IMR-90 (cell line): ENCODE measurements at regions not wholly inside any gene's neighbourhood (a gene's known extent, or its start where the extent isn't known, plus 50 kb on each side); places are given as distances from the start of the nearest gene placed in this dataset.

Experiments used
- ATAC-seq: fragments of 200-7000 bp; cut with Tn5 transposase; 2 replicates; pipeline ENCODE4 v1.9.1; 2020; ENCODE audit warnings: low read depth, mild to moderate bottlenecking, moderate library complexity
- BruUV-seq: library from RNA; stranded (reverse); fragments of 400-500 nt; replicated peaks from 2 replicates; lab custom pipeline; 2021; lab: Mats Ljungman, UMichigan
- CTCF ChIA-PET: fragments of 300-600 bp; formaldehyde crosslinking; extraction: SDS; loops from one replicate; lab custom pipeline; 2021; ENCODE audit warnings: antibody characterized with exemption; lab: Yijun Ruan, JAX
- POLR2A ChIA-PET: fragments of 300-600 bp; sonication (Branson Sonifier 250); formaldehyde crosslinking; loops from one replicate; lab custom pipeline; 2022; ENCODE audit warnings: antibody characterized with exemption; ENCODE audit not compliant: unreplicated experiment; lab: Charles Lee
- DNase-seq: peaks from one replicate; pipeline ENCODE4 v3.0.0; 2013
- H2AFZ ChIP-seq: replicated peaks from 2 replicates; pipeline ENCODE3; 2013; ENCODE audit warnings: low read length, mild to moderate bottlenecking; ENCODE audit not compliant: poor library complexity
- H2AK5ac ChIP-seq: 2 replicates; pipeline ENCODE4 v1.6.1; 2013; ENCODE audit warnings: low read depth, low read length, inconsistent platforms
- H2AK9ac ChIP-seq: replicated peaks from 2 replicates; pipeline ENCODE3; 2013; ENCODE audit warnings: mild to moderate bottlenecking, low read depth, low read length, moderate library complexity; ENCODE audit not compliant: poor library complexity
- H2BK120ac ChIP-seq: 2 replicates; pipeline ENCODE4 v1.6.1; 2013; ENCODE audit warnings: low read depth, low read length, inconsistent platforms
- H2BK15ac ChIP-seq: 3 replicates; pipeline ENCODE4 v1.6.1; 2013; ENCODE audit warnings: low read depth, low read length, inconsistent platforms
- H2BK20ac ChIP-seq: 2 replicates; pipeline ENCODE4 v1.6.1; 2013; ENCODE audit warnings: low read depth, mild to moderate bottlenecking, inconsistent platforms, low read length, moderate library complexity
- H2BK5ac ChIP-seq: 2 replicates; pipeline ENCODE4 v1.6.1; 2013; ENCODE audit warnings: mild to moderate bottlenecking, low read depth, low read length, inconsistent platforms; ENCODE audit not compliant: poor library complexity, severe bottlenecking
- H3K14ac ChIP-seq: replicated peaks from 2 replicates; pipeline ENCODE4 v1.6.1; 2013; ENCODE audit warnings: low read depth, low read length, inconsistent platforms
- H3K18ac ChIP-seq: 2 replicates; pipeline ENCODE4 v1.6.1; 2013; ENCODE audit warnings: low read depth, low read length, control low read depth
- H3K23ac ChIP-seq: 2 replicates; pipeline ENCODE4 v1.6.1; 2013; ENCODE audit warnings: low read depth, low read length, inconsistent platforms
- H3K27ac ChIP-seq: 2 replicates; pipeline ENCODE4 v1.5.1; 2013; ENCODE audit warnings: mild to moderate bottlenecking, control low read depth, low read length; ENCODE audit not compliant: insufficient read depth
- H3K27me3 ChIP-seq: 2 replicates; pipeline ENCODE4 v1.6.1; 2013; ENCODE audit warnings: low read length; ENCODE audit not compliant: control insufficient read depth, insufficient read depth
- H3K36me3 ChIP-seq: 2 replicates; pipeline ENCODE4 v1.6.1; 2013; ENCODE audit warnings: low read length, mixed read lengths; ENCODE audit not compliant: control insufficient read depth, insufficient read depth
- H3K4ac ChIP-seq: 2 replicates; pipeline ENCODE4 v1.6.1; 2013; ENCODE audit warnings: low read depth, low read length, inconsistent platforms
- H3K4me1 ChIP-seq: 2 replicates; pipeline ENCODE4 v1.6.1; 2013; ENCODE audit warnings: low read length, mixed read lengths; ENCODE audit not compliant: control insufficient read depth, insufficient read depth
- H3K4me2 ChIP-seq: 2 replicates; pipeline ENCODE4 v1.6.1; 2013; ENCODE audit warnings: low read depth, mild to moderate bottlenecking, control low read depth, low read length, moderate library complexity
- H3K4me3 ChIP-seq: 2 replicates; pipeline ENCODE4 v1.5.1; 2013; ENCODE audit warnings: low read depth, mild to moderate bottlenecking, control low read depth, low read length, moderate library complexity; ENCODE audit not compliant: insufficient read depth
- H3K56ac ChIP-seq: 2 replicates; pipeline ENCODE4 v1.6.1; 2013; ENCODE audit warnings: low read length, inconsistent platforms; ENCODE audit not compliant: insufficient read depth; ENCODE audit errors: extremely low read depth
- H3K79me1 ChIP-seq, 2 experiments: 2 replicates each; pipeline ENCODE4 v1.6.1; 2013; ENCODE audit warnings: low read length in 2 of 2, inconsistent platforms in 1 of 2, low read depth in 1 of 2
- H3K9ac ChIP-seq: 2 replicates; pipeline ENCODE4 v1.6.1; 2013; ENCODE audit warnings: low read depth, low read length, control low read depth
- H3K9me1 ChIP-seq: 2 replicates; pipeline ENCODE4 v1.6.1; 2013; ENCODE audit warnings: low read length, inconsistent platforms; ENCODE audit not compliant: insufficient read depth
- H3K9me3 ChIP-seq: 2 replicates; pipeline ENCODE4 v1.6.1; 2013; ENCODE audit warnings: low read length; ENCODE audit not compliant: control insufficient read depth, insufficient read depth
- H4K20me1 ChIP-seq: 2 replicates; pipeline ENCODE4 v1.6.1; 2013; ENCODE audit warnings: low read length, inconsistent platforms; ENCODE audit not compliant: insufficient read depth
- H4K5ac ChIP-seq: 2 replicates; pipeline ENCODE4 v1.6.1; 2013; ENCODE audit warnings: mild to moderate bottlenecking, low read depth, low read length, control low read depth
- H4K8ac ChIP-seq, 2 experiments: 2 replicates each; pipeline ENCODE4 v1.6.1; 2013; ENCODE audit warnings: low read depth in 2 of 2, low read length in 2 of 2, control low read depth in 1 of 2, inconsistent platforms in 1 of 2
- H4K91ac ChIP-seq: 2 replicates; pipeline ENCODE4 v1.6.1; 2013; ENCODE audit warnings: low read depth, low read length, inconsistent platforms; ENCODE audit not compliant: insufficient read depth
- CHD1 ChIP-seq: IDR thresholded peaks from 2 replicates; pipeline ENCODE4 v1.6.1; 2012; ENCODE audit warnings: low read depth, low read length, improper control_type of control experiment
- CTCF ChIP-seq: conservative IDR thresholded peaks from 2 replicates; pipeline ENCODE4 v1.5.1; 2012; ENCODE audit warnings: mild to moderate bottlenecking, low read depth, low read length, improper control_type of control experiment
- FOS ChIP-seq: fragments of 150-350 bp; IDR thresholded peaks from 2 replicates; pipeline ENCODE4 v1.6.1; 2016; ENCODE audit warnings: low read depth, low read length
- MAZ ChIP-seq: IDR thresholded peaks from 2 replicates; pipeline ENCODE4 v1.6.1; 2012; ENCODE audit warnings: low read depth, mild to moderate bottlenecking, low read length, improper control_type of control experiment, moderate library complexity, borderline replicate concordance
- POLR2A ChIP-seq: IDR thresholded peaks from 2 replicates; pipeline ENCODE4 v1.6.1; 2012; ENCODE audit warnings: mild to moderate bottlenecking, low read depth, low read length
- RFX5 ChIP-seq: IDR thresholded peaks from 2 replicates; pipeline ENCODE4 v1.8.0; 2012; ENCODE audit warnings: low read depth, mild to moderate bottlenecking, low read length, moderate library complexity
- dilution Hi-C: fragments of 300-500 bp; cut with HindIII; formaldehyde crosslinking; loops from one replicate; pipeline ENCODE4 v1.14.3; 2018; ENCODE audit warnings: low sequenced_read_pairs; ENCODE audit not compliant: unreplicated experiment
- in situ Hi-C: fragments of 300-500 bp; cut with MboI; formaldehyde crosslinking; loops from 3 replicates; pipeline ENCODE4 v1.14.3; 2019; ENCODE audit warnings: low sequenced_read_pairs, inconsistent platforms, mixed read lengths
- intact Hi-C: fragments of 100-400 bp; cut with micrococcal nuclease; formaldehyde crosslinking; loops from 2 replicates; pipeline ENCODE4 v1.10.0; 2022

GRCh38 chr11:50178737-50179136 lies 146.1 kb downstream of the OR4C45 start:
- no peak overlapping the region for H2BK20ac ChIP-seq
- CTCF ChIA-PET: no interaction called here

More at GRCh38 chr11:50178737-50179136, 146.1 kb downstream of the OR4C45 start:
- no peak overlapping the region for H3K9ac ChIP-seq
- no peak overlapping the region for H3K23ac ChIP-seq
- H2AK5ac ChIP-seq: no peak overlapping the region
- in situ Hi-C loops (no loop called here), intact Hi-C loops (no loop called here), dilution Hi-C loops (no loop called here)
- H3K27ac ChIP-seq: no peak overlapping the region
- POLR2A ChIA-PET: no interaction called here
- H3K56ac ChIP-seq: no peak overlapping the region
- H3K4ac ChIP-seq: no peak overlapping the region
- no peaks in the 10 kb centered on the region for H3K9me1 ChIP-seq
- H4K8ac ChIP-seq: no peak overlapping the region
- no peak overlapping the region for H4K5ac ChIP-seq
- H2AK9ac ChIP-seq: no peak overlapping the region
- no peak overlapping the region for H2BK15ac ChIP-seq
- H3K36me3 ChIP-seq: no peaks in the 10 kb centered on the region
- H3K4me3 ChIP-seq: no peak overlapping the region
- no peaks in the 10 kb centered on the region for H3K27me3 ChIP-seq
- H2BK5ac ChIP-seq: no peak overlapping the region
- H2BK120ac ChIP-seq: no peak overlapping the region
- H3K4me2 ChIP-seq: no peak overlapping the region
- no peak overlapping the region for H4K91ac ChIP-seq
- H3K4me1 ChIP-seq: no peaks in the 10 kb centered on the region
- no peak overlapping the region for H2AFZ ChIP-seq
- no peak overlapping the region for H3K14ac ChIP-seq
- ATAC-seq (no peak), DNase-seq (no peak)
- no peak for TF ChIP-seq RFX5
- TF ChIP-seq CHD1: no peak
- TF ChIP-seq POLR2A: no peak
- no peak for TF ChIP-seq CTCF
- TF ChIP-seq MAZ: no peak
- no peak for TF ChIP-seq FOS
- H4K20me1 ChIP-seq: no peaks in the 10 kb centered on the region
- no peaks in the 10 kb centered on the region for H3K9me3 ChIP-seq
- BruUV-seq: no TSS peak
- no peaks in the 10 kb centered on the region for H3K79me1 ChIP-seq
- no peak overlapping the region for H3K18ac ChIP-seq
